Body of pancreas (tissue), 4 donors: ENCODE measurements at regions not wholly inside any gene's neighbourhood (a gene's known extent, or its start where the extent isn't known, plus 50 kb on each side); places are given as distances from the start of the nearest gene placed in this dataset.

Experiments used
- ATAC-seq: fragments of 150-250 bp; one replicate; pipeline ENCODE4 v1.9.1; 2016
- DNase-seq, 4 donors: peaks; one replicate each; pipeline ENCODE4 v3.0.0-alpha.2; 2019
- H3K27ac ChIP-seq, 4 donors: fragments of 200-600 bp; sonication (generic); 1 replicate in 3 of 4; 2 replicates in 1 of 4; pipeline versions ENCODE4 v1.5.1 to v1.6.1; 2016 to 2019; ENCODE audit warnings: mild to moderate bottlenecking in 1 of 4, mixed read lengths in 1 of 4, moderate library complexity in 1 of 4
- H3K27me3 ChIP-seq, 2 donors: fragments of 200-600 bp; sonication (generic); one replicate each; pipeline ENCODE4 v1.6.0; 2016; ENCODE audit warnings: mild to moderate bottlenecking in 1 of 2
- H3K36me3 ChIP-seq, 2 donors: fragments of 200-600 bp; sonication (generic); replicated peaks in 1 of 2; 2 replicates each; pipeline ENCODE4 v1.5.1; 2016; ENCODE audit warnings: low read depth in 2 of 2; ENCODE audit not compliant: insufficient read depth in 1 of 2
- H3K4me1 ChIP-seq: fragments of 200-600 bp; sonication (generic); one replicate; pipeline ENCODE4 v1.6.0; 2016
- H3K4me3 ChIP-seq, 2 donors: fragments of 200-600 bp; sonication (generic); 1 replicate in 1 of 2; 2 replicates in 1 of 2; pipeline ENCODE4 v1.5.1; 2016 to 2019
- H3K9me3 ChIP-seq, 3 donors: fragments of 200-600 bp; sonication (generic); 1 replicate in 2 of 3; 2 replicates in 1 of 3; pipeline ENCODE4 v1.5.1; 2016
- POLR2A ChIP-seq, 3 donors: fragments of 450-650 bp; IDR thresholded peaks; one replicate each; pipeline ENCODE4 v1.6.1; 2016; ENCODE audit warnings: antibody characterized with exemption in 3 of 3, mild to moderate bottlenecking in 2 of 3
- WGBS, 2 donors: methylation state at CpG; one replicate each; pipeline ENCODE4 v1.1.5; 2017; 5-methylcytosine and 5-hydroxymethylcytosine counted together
- intact Hi-C: fragments of 100-400 bp; cut with DNase I; formaldehyde crosslinking; loops from one replicate; pipeline ENCODE4 v1.15.1; 2023
- TF ChIP-seq, protein P1 (sequence below), 7 experiments: fragments of 450-650 bp in 4 of 7; fragments of 200-600 bp in 3 of 7; sonication (generic) in 3 of 7; IDR thresholded peaks; one replicate each; pipeline ENCODE4 v1.5.1; 2016 to 2019; ENCODE audit warnings: antibody characterized with exemption in 7 of 7

DNA sequence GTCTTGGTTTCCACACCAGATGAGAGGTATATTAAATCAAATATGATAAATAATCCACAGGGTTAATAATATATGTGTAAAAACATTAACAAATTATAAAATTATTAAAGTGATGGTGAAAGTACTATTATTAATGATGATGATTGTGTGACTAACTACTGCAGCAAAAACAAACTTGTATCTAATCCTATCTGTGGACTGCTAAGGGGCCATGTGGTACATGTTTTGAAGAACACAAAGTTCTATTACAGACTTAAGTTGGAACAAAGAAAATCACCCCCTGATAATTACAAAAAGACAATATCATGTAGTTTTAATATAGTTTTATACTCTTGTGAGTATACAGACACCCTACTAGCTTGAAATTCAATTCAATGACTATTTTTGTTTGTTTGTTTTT, 504.2 kb upstream of the NBEA start:
- no peak overlapping the region for H3K27ac ChIP-seq
- no peaks in the 10 kb centered on the region for H3K9me3 ChIP-seq
- intact Hi-C loops, result no loop called here
- no peaks in the 10 kb centered on the region for H3K36me3 ChIP-seq
- no peaks in the 10 kb centered on the region for H3K27me3 ChIP-seq
- TF ChIP-seq POLR2A (IDR thresholded peaks at IDR 0.05), result no peak
- TF ChIP-seq, protein P1, sequence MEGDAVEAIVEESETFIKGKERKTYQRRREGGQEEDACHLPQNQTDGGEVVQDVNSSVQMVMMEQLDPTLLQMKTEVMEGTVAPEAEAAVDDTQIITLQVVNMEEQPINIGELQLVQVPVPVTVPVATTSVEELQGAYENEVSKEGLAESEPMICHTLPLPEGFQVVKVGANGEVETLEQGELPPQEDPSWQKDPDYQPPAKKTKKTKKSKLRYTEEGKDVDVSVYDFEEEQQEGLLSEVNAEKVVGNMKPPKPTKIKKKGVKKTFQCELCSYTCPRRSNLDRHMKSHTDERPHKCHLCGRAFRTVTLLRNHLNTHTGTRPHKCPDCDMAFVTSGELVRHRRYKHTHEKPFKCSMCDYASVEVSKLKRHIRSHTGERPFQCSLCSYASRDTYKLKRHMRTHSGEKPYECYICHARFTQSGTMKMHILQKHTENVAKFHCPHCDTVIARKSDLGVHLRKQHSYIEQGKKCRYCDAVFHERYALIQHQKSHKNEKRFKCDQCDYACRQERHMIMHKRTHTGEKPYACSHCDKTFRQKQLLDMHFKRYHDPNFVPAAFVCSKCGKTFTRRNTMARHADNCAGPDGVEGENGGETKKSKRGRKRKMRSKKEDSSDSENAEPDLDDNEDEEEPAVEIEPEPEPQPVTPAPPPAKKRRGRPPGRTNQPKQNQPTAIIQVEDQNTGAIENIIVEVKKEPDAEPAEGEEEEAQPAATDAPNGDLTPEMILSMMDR (IDR thresholded peaks at IDR 0.05), result no peak
- H3K4me3 ChIP-seq, result no peak overlapping the region
- ATAC-seq (no peak), DNase-seq (no peak)
- H3K4me1 ChIP-seq, result no peaks in the 10 kb centered on the region

DNA sequence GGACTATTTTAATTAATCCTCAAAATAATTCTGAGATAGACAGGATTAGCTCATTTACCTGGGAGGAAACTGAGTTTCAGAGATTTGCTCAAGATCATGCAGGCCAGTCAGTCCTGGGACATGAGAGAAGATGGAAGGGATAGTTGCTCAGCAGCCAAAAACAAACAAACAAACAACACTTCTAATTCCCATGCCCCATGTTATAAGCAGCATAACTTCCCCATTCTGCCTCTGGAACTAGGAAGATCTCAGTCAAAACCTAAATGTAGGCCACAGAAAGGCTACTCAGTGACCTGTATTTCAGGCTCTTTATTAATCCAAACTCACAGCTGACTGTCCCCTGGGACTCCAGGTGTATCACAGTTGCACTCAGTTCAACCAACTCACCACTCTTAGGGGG, 489.2 kb upstream of the NBEA start:
- no peaks in the 10 kb centered on the region for H3K4me1 ChIP-seq
- no peaks in the 10 kb centered on the region for H3K27me3 ChIP-seq
- H3K4me3 ChIP-seq, result no peak overlapping the region
- TF ChIP-seq, protein P1 (IDR thresholded peaks at IDR 0.05), result no peak
- TF ChIP-seq POLR2A (IDR thresholded peaks at IDR 0.05), result no peak
- no peaks in the 10 kb centered on the region for H3K36me3 ChIP-seq
- ATAC-seq, result no peak
- H3K9me3 ChIP-seq, result no peaks in the 10 kb centered on the region
- DNase-seq, result no peak
- intact Hi-C loops, result no loop called here
- H3K27ac ChIP-seq, result no peak overlapping the region

DNA sequence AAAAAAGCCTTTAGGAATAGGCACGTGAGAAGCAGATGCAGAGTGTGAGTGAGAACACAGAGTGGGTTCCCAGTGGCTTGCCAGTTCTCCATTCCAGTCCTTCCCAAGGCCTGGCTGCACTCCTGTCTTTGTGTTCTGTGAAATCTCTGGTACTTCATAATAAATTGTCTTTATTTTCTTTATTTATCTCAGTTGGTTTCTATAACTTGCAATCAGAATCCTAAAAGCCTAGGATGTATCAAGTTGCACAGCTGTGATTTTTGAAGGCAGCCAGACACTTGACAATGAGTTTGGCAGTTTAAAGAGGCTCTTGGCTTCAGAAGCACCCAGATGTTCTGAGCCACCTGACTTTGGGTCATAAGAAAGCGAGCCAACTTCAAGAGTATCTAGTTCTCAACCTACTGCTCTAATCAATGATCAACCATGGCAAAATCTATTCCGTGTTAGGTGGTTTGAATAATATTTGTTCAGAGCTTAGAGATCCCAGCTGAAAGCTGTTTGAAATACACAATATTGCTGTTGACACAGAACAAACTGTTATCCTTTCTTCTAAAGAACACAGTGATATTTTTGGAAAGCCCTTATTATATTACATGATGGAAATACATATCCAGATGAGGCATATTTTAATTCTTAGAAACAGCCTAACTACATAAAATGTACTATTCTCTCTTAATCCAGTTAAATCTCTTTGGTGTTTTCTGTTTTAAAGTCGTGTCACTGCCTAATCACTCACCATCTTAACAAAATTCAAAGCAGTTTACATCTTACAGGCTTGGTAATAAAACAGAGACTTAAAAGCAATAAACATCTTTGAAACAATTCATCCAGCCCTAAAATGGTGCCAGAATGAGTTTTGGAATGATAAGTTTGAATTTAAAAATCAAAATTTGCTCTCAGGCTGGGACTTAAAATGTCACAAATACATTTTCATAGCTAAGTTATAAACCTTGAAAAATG, 483.0 kb upstream of the NBEA start:
- WGBS, 2 donors, result 32 to 48% methylated on average over 4 of the region's 4 CpGs
- TF ChIP-seq, protein P1 (IDR thresholded peaks at IDR 0.05), result no peak
- no peak for TF ChIP-seq POLR2A (IDR thresholded peaks at IDR 0.05)
- no peak for ATAC-seq

DNA sequence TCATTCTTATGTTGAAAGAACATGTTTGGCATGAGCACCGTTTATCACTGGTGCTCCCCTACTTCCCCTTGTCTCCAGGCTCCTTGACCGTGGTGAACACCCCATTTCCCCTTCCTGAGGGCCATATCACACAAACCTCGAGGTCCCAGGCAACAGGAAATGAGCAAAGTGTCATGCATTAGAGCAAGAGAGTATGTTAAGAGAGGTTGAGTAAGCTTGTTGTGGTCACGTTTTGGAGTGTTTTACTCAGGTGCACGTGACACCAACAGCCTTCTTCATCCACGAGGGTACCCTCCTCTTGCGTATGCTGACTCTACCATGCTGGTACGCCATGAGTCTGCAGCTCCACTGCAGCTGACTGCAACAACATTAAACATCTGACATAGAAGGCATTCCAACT, 482.2 kb upstream of the NBEA start:
- 51 to 56% methylated on average over 8 of the region's 8 CpGs for WGBS, 2 donors
- ATAC-seq, result no peak
- Histone ChIP-seq H3K9me3 (no peaks in the 10 kb centered on the region), H3K27me3 (no peaks in the 10 kb centered on the region), H3K4me3 (no peak overlapping the region), H3K36me3 (no peaks in the 10 kb centered on the region), H3K4me1 (no peaks in the 10 kb centered on the region), H3K27ac (no peak overlapping the region)
- TF ChIP-seq POLR2A (IDR thresholded peaks at IDR 0.05), result no peak
- TF ChIP-seq, protein P1 (IDR thresholded peaks at IDR 0.05), result no peak
- intact Hi-C loops, result no loop called here
- no peak for DNase-seq

More for the DNA sequence above, 483.0 kb upstream of the NBEA start:
- Histone ChIP-seq H3K4me1 (no peaks in the 10 kb centered on the region), H3K9me3 (no peaks in the 10 kb centered on the region), H3K27ac (no peak overlapping the region), H3K27me3 (no peaks in the 10 kb centered on the region), H3K4me3 (no peak overlapping the region), H3K36me3 (no peaks in the 10 kb centered on the region)
- DNase-seq, result no peak
- intact Hi-C loops, result no loop called here

DNA sequence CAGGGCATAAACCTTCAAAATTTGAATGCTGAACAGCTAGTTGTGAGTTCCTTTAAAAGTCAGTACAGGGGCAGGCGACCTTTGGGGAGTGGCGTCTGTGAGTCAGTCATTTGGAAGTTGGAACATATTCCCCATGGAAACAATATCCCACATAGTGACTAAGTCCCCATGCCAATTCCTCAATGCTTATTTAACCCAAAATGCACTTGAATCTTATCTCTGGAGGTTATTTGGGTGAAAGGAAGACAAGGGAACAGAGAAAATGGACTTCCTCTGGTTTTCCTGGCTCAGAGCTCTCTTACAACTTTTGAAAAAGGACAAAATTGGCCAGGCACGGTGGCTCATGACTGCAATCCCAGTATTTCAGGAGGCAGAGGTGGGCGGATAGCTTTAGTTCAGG, 479.2 kb upstream of the NBEA start:
- Histone ChIP-seq H3K9me3 (no peaks in the 10 kb centered on the region), H3K4me3 (no peak overlapping the region), H3K36me3 (no peaks in the 10 kb centered on the region), H3K4me1 (no peaks in the 10 kb centered on the region), H3K27ac (no peak overlapping the region), H3K27me3 (no peaks in the 10 kb centered on the region)
- intact Hi-C loops, result no loop called here
- DNase-seq (no peak), ATAC-seq (no peak)
- WGBS, 2 donors, result 72 to 78% methylated on average over 4 of the region's 4 CpGs
- TF ChIP-seq POLR2A (IDR thresholded peaks at IDR 0.05), result no peak
- TF ChIP-seq, protein P1 (IDR thresholded peaks at IDR 0.05), result no peak
